ENCODE measurements at regions not wholly inside any gene's neighbourhood (a gene's known extent, or its start where the extent isn't known, plus 50 kb on each side); places are given as distances from the start of the nearest gene placed in this dataset.

GRCh38 chr1:228837032-228837431, 101.8 kb downstream of the RHOU start:
- no peak for TF ChIP-seq MXI1 (conservative IDR thresholded peaks at IDR 0.05; ENCODE audit: poor library complexity, severe bottlenecking)
- no peak for TF ChIP-seq EP300 (conservative IDR thresholded peaks at IDR 0.05; ENCODE audit: poor library complexity, severe bottlenecking)
- TF ChIP-seq, protein P1, sequence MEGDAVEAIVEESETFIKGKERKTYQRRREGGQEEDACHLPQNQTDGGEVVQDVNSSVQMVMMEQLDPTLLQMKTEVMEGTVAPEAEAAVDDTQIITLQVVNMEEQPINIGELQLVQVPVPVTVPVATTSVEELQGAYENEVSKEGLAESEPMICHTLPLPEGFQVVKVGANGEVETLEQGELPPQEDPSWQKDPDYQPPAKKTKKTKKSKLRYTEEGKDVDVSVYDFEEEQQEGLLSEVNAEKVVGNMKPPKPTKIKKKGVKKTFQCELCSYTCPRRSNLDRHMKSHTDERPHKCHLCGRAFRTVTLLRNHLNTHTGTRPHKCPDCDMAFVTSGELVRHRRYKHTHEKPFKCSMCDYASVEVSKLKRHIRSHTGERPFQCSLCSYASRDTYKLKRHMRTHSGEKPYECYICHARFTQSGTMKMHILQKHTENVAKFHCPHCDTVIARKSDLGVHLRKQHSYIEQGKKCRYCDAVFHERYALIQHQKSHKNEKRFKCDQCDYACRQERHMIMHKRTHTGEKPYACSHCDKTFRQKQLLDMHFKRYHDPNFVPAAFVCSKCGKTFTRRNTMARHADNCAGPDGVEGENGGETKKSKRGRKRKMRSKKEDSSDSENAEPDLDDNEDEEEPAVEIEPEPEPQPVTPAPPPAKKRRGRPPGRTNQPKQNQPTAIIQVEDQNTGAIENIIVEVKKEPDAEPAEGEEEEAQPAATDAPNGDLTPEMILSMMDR (IDR thresholded peaks at IDR 0.05; ENCODE audit: poor library complexity, severe bottlenecking), result no peak
- TF ChIP-seq REST (IDR thresholded peaks at IDR 0.05; ENCODE audit: borderline replicate concordance), result no peak
- no peak for TF ChIP-seq EZH2 (IDR thresholded peaks at IDR 0.05; ENCODE audit: borderline replicate concordance, insufficient read depth, low read length, poor library complexity, severe bottlenecking)
- no peak for TF ChIP-seq TAF1 (IDR thresholded peaks at IDR 0.05; ENCODE audit: low read depth)
- no peak for TF ChIP-seq POLR2AphosphoS5 (IDR thresholded peaks at IDR 0.05)
- TF ChIP-seq RAD21 (conservative IDR thresholded peaks at IDR 0.05), result no peak
- TF ChIP-seq SMC3 (conservative IDR thresholded peaks at IDR 0.05; ENCODE audit: poor library complexity), result no peak
